Gastrocnemius medialis (tissue), 4 donors: ENCODE measurements at regions not wholly inside any gene's neighbourhood (a gene's known extent, or its start where the extent isn't known, plus 50 kb on each side); places are given as distances from the start of the nearest gene placed in this dataset.

Experiments
- ATAC-seq, 2 donors: fragments of 150-250 bp; one replicate each; pipeline ENCODE4 v1.9.1; 2016
- DNase-seq, 2 donors: peaks; one replicate each; pipeline ENCODE4 v3.0.0-alpha.2; 2019
- H3K27ac ChIP-seq, 4 donors: fragments of 200-600 bp; sonication (generic); 1 replicate in 1 of 4; 2 replicates in 3 of 4; pipeline ENCODE4 v1.5.1; 2016 to 2018; ENCODE audit warnings: mild to moderate bottlenecking in 2 of 4, moderate library complexity in 1 of 4
- H3K27me3 ChIP-seq, 3 donors: fragments of 200-600 bp; sonication (generic) in 2 of 3; 1 replicate in 1 of 3; 2 replicates in 2 of 3; pipeline versions ENCODE4 v1.5.1 to v1.6.0; 2016 to 2019; ENCODE audit warnings: mild to moderate bottlenecking in 1 of 3, moderate library complexity in 1 of 3
- H3K36me3 ChIP-seq, 2 donors: fragments of 200-600 bp; sonication (generic) in 1 of 2; one replicate each; pipeline ENCODE4 v1.5.1; 2017 to 2018
- H3K4me1 ChIP-seq, 2 donors: fragments of 200-600 bp; sonication (generic) in 1 of 2; one replicate each; pipeline ENCODE4 v1.5.1; 2016 to 2017; ENCODE audit warnings: mild to moderate bottlenecking in 2 of 2
- H3K4me3 ChIP-seq, 4 donors: fragments of 200-600 bp; sonication (generic) in 3 of 4; 1 replicate in 1 of 4; 2 replicates in 3 of 4; pipeline ENCODE4 v1.5.1; 2016 to 2019; ENCODE audit warnings: mild to moderate bottlenecking in 2 of 4
- H3K9me3 ChIP-seq, 3 donors: fragments of 200-600 bp; sonication (generic) in 2 of 3; 1 replicate in 1 of 3; 2 replicates in 2 of 3; pipeline ENCODE4 v1.5.1; 2016 to 2019
- CTCF ChIP-seq, 5 experiments: fragments of 450-650 bp in 3 of 5; fragments of 200-600 bp in 2 of 5; sonication (generic) in 2 of 5; IDR thresholded peaks in 4 of 5; conservative IDR thresholded peaks in 1 of 5; 1 replicate in 4 of 5; 2 replicates in 1 of 5; pipeline ENCODE4 v1.5.1; 2016 to 2019; ENCODE audit warnings: antibody characterized with exemption in 5 of 5, mild to moderate bottlenecking in 3 of 5, moderate library complexity in 3 of 5
- POLR2A ChIP-seq, 2 donors: fragments of 450-650 bp; IDR thresholded peaks; one replicate each; pipeline ENCODE4 v1.6.1; 2017; ENCODE audit warnings: antibody characterized with exemption in 2 of 2, mild to moderate bottlenecking in 2 of 2, moderate library complexity in 2 of 2
- in situ Hi-C, 4 donors: fragments of 200-750 bp; cut with MboI; loops; one replicate each; pipeline versions ENCODE4 v1.15.0 to v1.8.0; 2017; ENCODE audit warnings: low sequenced_read_pairs in 4 of 4
- intact Hi-C: fragments of 100-400 bp; cut with DNase I; formaldehyde crosslinking; loops from one replicate; pipeline ENCODE4 v1.15.1; 2023; ENCODE audit warnings: low total_unique reads

- intact Hi-C loops = no loop called here
- Histone ChIP-seq H3K27ac (no peak overlapping the region), H3K4me1 (no peaks in the 10 kb centered on the region), H3K36me3 (no peaks in the 10 kb centered on the region), H3K27me3 (no peaks in the 10 kb centered on the region), H3K9me3 (no peaks in the 10 kb centered on the region), H3K4me3 (no peak overlapping the region)
- in situ Hi-C loops = no loop called here
- ATAC-seq = no peak
- TF ChIP-seq POLR2A (IDR thresholded peaks at IDR 0.05) (no peak), CTCF (IDR thresholded peaks at IDR 0.05 in 4 of 5, conservative IDR thresholded peaks at IDR 0.05 in 1 of 5) (no peak)
- no peak for DNase-seq
These were observed 140.3 kb upstream of the CHD1 start for GRCh38 chr5:99068944-99069650.

GRCh38 chr5:99063737-99064136 is 134.9 kb upstream of the CHD1 start:
- no peak for TF ChIP-seq CTCF (IDR thresholded peaks at IDR 0.05 in 4 of 5, conservative IDR thresholded peaks at IDR 0.05 in 1 of 5)
- no peak for TF ChIP-seq POLR2A (IDR thresholded peaks at IDR 0.05)
- no peak overlapping the region for H3K4me3 ChIP-seq
- H3K27me3 ChIP-seq = no peaks in the 10 kb centered on the region
- in situ Hi-C loops (no loop called here), intact Hi-C loops (no loop called here)
- no peak overlapping the region for H3K27ac ChIP-seq
- DNase-seq = no peak
- no peaks in the 10 kb centered on the region for H3K9me3 ChIP-seq
- no peaks in the 10 kb centered on the region for H3K4me1 ChIP-seq
- H3K36me3 ChIP-seq = no peaks in the 10 kb centered on the region
- ATAC-seq = no peak

GRCh38 chr5:99061711-99062110 is 132.9 kb upstream of the CHD1 start:
- ATAC-seq = no peak
- in situ Hi-C loops (no loop called here), intact Hi-C loops (no loop called here)
- no peaks in the 10 kb centered on the region for H3K9me3 ChIP-seq
- no peaks in the 10 kb centered on the region for H3K36me3 ChIP-seq
- no peak overlapping the region for H3K4me3 ChIP-seq
- DNase-seq = no peak
- no peak overlapping the region for H3K27ac ChIP-seq
- H3K27me3 ChIP-seq = no peaks in the 10 kb centered on the region
- no peak for TF ChIP-seq POLR2A (IDR thresholded peaks at IDR 0.05)
- no peak for TF ChIP-seq CTCF (IDR thresholded peaks at IDR 0.05 in 4 of 5, conservative IDR thresholded peaks at IDR 0.05 in 1 of 5)
- H3K4me1 ChIP-seq = no peaks in the 10 kb centered on the region

- Histone ChIP-seq H3K4me3 (no peak overlapping the region), H3K9me3 (no peaks in the 10 kb centered on the region), H3K36me3 (no peaks in the 10 kb centered on the region), H3K4me1 (no peaks in the 10 kb centered on the region), H3K27ac (no peak overlapping the region), H3K27me3 (no peaks in the 10 kb centered on the region)
- DNase-seq (no peak), ATAC-seq (no peak)
- in situ Hi-C loops (no loop called here), intact Hi-C loops (no loop called here)
- TF ChIP-seq POLR2A (IDR thresholded peaks at IDR 0.05) (no peak), CTCF (IDR thresholded peaks at IDR 0.05 in 4 of 5, conservative IDR thresholded peaks at IDR 0.05 in 1 of 5) (no peak)
These were observed 132.5 kb upstream of the CHD1 start for GRCh38 chr5:99061299-99061698.
